NB4 (cell line): ENCODE measurements at regions not wholly inside any gene's neighbourhood (a gene's known extent, or its start where the extent isn't known, plus 50 kb on each side); places are given as distances from the start of the nearest gene placed in this dataset.
A peak's percentile ranks its signal among the peaks of the same experiment; 100 is the strongest.
"Not testable (repeated sequence)": the region's sequence is repeated elsewhere in the genome, so short reads cannot be mapped to it uniquely, and the experiment has no call there.

Source experiments
- DNase-seq: peaks from one replicate; pipeline ENCODE4 v3.0.0; 2010; ENCODE audit warnings: low read depth
- H3K4me3 ChIP-seq: one replicate; pipeline ENCODE4 v1.5.1; 2011; ENCODE audit warnings: mild to moderate bottlenecking, low read depth, low read length, moderate library complexity
- MYC ChIP-seq: IDR thresholded peaks from 2 replicates; pipeline ENCODE4 v1.6.1; 2011; ENCODE audit warnings: low read depth, low read length
- POLR2A ChIP-seq: IDR thresholded peaks from 2 replicates; pipeline ENCODE4 v1.6.1; 2011; ENCODE audit warnings: mild to moderate bottlenecking; ENCODE audit not compliant: insufficient read length; ENCODE audit errors: extremely low read depth
- TF ChIP-seq, protein P1 (sequence below): IDR thresholded peaks from one replicate; pipeline ENCODE4 v1.5.1; 2012; ENCODE audit warnings: low read depth, low read length
- TF ChIP-seq, protein P2 (sequence below): IDR thresholded peaks from 2 replicates; pipeline ENCODE4 v1.6.1; 2011; ENCODE audit warnings: low read depth, low read length

DNA sequence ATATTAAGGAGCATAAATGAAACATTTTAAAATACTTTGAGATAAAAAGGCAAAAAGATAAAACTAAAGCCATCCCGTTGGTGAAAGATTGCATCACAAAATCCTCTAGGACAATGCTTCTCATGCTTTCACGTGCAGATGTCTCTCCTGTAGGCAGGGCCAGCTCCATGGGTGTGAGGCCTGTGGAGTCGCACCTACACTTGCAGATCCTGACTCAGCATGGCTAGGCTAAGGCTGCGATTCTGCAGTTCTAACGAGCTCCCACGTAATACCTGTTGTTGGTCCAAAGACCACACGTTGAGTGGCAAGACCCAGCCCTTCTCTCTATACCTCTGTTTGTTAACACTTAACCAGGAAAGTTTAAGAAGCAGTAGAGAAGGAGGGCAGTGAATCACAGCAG, 62.1 kb upstream of the CAPRIN1 start:
- no peak overlapping the region for H3K4me3 ChIP-seq
- DNase-seq: no peak
- TF ChIP-seq, protein P1, sequence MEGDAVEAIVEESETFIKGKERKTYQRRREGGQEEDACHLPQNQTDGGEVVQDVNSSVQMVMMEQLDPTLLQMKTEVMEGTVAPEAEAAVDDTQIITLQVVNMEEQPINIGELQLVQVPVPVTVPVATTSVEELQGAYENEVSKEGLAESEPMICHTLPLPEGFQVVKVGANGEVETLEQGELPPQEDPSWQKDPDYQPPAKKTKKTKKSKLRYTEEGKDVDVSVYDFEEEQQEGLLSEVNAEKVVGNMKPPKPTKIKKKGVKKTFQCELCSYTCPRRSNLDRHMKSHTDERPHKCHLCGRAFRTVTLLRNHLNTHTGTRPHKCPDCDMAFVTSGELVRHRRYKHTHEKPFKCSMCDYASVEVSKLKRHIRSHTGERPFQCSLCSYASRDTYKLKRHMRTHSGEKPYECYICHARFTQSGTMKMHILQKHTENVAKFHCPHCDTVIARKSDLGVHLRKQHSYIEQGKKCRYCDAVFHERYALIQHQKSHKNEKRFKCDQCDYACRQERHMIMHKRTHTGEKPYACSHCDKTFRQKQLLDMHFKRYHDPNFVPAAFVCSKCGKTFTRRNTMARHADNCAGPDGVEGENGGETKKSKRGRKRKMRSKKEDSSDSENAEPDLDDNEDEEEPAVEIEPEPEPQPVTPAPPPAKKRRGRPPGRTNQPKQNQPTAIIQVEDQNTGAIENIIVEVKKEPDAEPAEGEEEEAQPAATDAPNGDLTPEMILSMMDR: no peak
- TF ChIP-seq MYC (no peak), POLR2A (no peak)
- TF ChIP-seq, protein P2, sequence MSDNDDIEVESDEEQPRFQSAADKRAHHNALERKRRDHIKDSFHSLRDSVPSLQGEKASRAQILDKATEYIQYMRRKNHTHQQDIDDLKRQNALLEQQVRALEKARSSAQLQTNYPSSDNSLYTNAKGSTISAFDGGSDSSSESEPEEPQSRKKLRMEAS: no peak

DNA sequence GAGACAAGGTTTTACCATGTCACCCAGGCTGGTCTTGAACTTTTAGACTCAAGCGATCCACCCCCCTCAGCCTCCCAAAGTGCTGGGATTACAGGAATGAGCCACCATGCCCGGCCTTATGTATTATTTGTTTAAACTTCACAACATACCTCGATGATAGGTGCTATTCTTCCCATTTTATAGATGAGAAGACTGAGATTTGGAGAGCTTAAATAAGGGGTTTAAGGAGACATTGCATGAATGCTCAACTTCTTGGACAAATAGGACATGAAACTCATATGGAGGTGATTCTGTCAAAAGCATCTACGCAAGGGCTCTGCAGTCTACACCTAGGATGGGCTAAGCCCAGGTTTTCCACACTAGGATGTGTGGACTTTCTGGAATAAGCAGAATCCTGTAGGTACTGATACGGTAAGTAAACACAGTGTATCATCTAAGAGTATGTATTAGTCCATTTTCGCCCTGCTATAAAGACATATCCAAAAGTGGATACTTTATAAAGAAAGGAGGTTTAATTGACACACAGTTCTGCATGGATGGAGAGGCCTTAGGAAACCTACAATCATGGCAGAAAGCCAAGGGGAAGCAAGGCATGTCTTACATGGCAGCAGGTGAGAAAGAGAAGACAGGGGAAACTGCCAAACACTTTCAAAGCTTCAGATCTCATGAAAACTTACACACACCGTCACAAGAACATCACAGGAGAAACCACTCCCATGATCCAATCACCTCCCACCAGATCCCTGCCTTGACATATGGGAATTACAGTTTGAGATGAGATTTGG, 62.8 kb upstream of the CAPRIN1 start:
- TF ChIP-seq MYC (no peak), POLR2A (no peak)
- TF ChIP-seq, protein P1: no peak
- TF ChIP-seq, protein P2: no peak
- no peak overlapping the region for H3K4me3 ChIP-seq
- DNase-seq: no peak

DNA sequence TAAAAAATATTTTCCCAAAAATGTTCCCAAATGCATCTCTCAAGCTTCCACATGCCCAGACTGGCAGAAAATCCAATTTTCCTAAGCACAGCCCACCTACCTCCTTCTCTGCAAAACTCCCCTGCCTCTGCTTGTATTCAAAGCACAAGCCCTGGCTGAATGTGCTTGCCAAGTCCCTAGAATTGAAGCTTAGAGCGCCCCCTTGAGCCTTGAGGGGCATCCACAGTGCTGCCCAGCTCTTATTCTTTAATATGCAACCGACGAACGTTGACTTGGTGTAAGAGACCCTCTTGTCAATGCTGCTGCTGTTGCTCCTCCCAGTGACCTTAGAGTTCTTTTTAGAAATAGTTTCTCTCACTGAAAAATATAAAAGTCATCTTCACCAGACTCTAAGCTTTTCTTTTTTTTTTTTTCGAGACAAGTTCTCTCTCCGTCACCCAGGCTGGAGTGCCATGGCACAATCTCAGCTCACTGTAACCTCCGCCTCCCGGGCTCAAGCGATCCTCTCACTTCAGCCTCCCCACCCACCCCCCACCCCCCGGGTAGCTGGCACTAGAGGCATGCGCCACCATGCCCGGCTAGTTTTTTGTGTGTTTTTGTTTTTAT, 63.5 kb upstream of the CAPRIN1 start:
- TF ChIP-seq, protein P2: 0 out of 2 replicates have a peak, but pooled peaks have one; percentile 12
- TF ChIP-seq, protein P1: peak; percentile 76
- TF ChIP-seq MYC (peak; percentile 51), POLR2A (no peak)

DNA sequence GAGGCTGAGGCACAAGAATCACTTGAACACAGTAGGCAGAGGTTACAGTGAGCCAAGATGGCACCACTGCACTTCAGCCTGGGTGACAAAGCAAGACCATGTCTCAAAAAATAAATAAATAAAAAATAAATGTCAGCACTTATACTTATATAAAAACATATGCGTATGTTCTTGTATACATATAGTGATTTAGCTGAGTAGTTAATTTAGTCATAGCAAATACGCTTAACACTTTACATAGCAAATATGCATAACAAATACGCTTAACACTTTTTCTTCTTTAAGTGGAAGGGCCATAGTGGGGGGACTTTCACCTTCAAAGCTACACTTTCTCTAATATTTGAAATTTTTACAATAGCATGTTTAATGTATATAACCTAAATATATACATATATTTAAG, 64.0 kb upstream of the CAPRIN1 start:
- DNase-seq: no peak
- H3K4me3 ChIP-seq: no peak overlapping the region
- TF ChIP-seq POLR2A (no peak), MYC (no peak)
- TF ChIP-seq, protein P1: no peak
- TF ChIP-seq, protein P2: no peak

More for the DNA sequence above, 63.5 kb upstream of the CAPRIN1 start:
- peak; percentile 89 for DNase-seq
- H3K4me3 ChIP-seq: no peak overlapping the region

GRCh38 chr11:33986597-33987501, 64.7 kb upstream of the CAPRIN1 start:
- not testable (repeated sequence) for DNase-seq

More at GRCh38 chr11:33986597-33987501, 64.7 kb upstream of the CAPRIN1 start:
- not testable (repeated sequence) for H3K4me3 ChIP-seq
